WERI-Rb-1 (cell line): ENCODE measurements at regions not wholly inside any gene's neighbourhood (a gene's known extent, or its start where the extent isn't known, plus 50 kb on each side); places are given as distances from the start of the nearest gene placed in this dataset.

Source experiments
- DNase-seq: peaks from one replicate; pipeline ENCODE4 v3.0.0-alpha.2; 2020
- H3K27ac ChIP-seq: fragments of 250-450 bp; sonication (Bioruptor Pico); 2 replicates; pipeline ENCODE4 v1.5.1; 2020; ENCODE audit warnings: mild to moderate bottlenecking, moderate library complexity
- H3K27me3 ChIP-seq: fragments of 250-450 bp; sonication (Bioruptor Pico); 2 replicates; pipeline ENCODE4 v1.5.1; 2021; ENCODE audit warnings: mild to moderate bottlenecking, low read depth, moderate library complexity; ENCODE audit not compliant: insufficient read depth, severe bottlenecking
- H3K36me3 ChIP-seq: fragments of 250-450 bp; sonication (Bioruptor Pico); 2 replicates; pipeline ENCODE4 v1.5.1; 2020; ENCODE audit warnings: mild to moderate bottlenecking, moderate library complexity
- H3K4me3 ChIP-seq: 2 replicates; pipeline ENCODE4 v1.5.1; 2011; ENCODE audit warnings: low read depth, mild to moderate bottlenecking, control low read depth, low read length
- H3K9me3 ChIP-seq: fragments of 250-450 bp; sonication (Bioruptor Pico); 2 replicates; pipeline ENCODE4 v1.5.1; 2021; ENCODE audit warnings: mild to moderate bottlenecking, moderate library complexity; ENCODE audit not compliant: severe bottlenecking
- CTCF ChIP-seq: IDR thresholded peaks from 2 replicates; pipeline ENCODE4 v1.5.1; 2011; ENCODE audit warnings: low read depth, mild to moderate bottlenecking, control low read depth, inconsistent platforms, low read length

GRCh38 chr7:54860003-54860775 lies 101.2 kb upstream of the SEC61G start:
- Histone ChIP-seq H3K27ac (no peak overlapping the region), H3K36me3 (no peaks in the 10 kb centered on the region), H3K27me3 (peaks cover 5% of the 10 kb centered on the region), H3K4me3 (no peak overlapping the region), H3K9me3 (no peaks in the 10 kb centered on the region)
- TF ChIP-seq CTCF: no peak
- no peak for DNase-seq

- Histone ChIP-seq H3K9me3 (no peaks in the 10 kb centered on the region), H3K4me3 (no peak overlapping the region), H3K27ac (no peak overlapping the region), H3K27me3 (peaks cover 5% of the 10 kb centered on the region), H3K36me3 (no peaks in the 10 kb centered on the region)
- no peak for TF ChIP-seq CTCF
- no peak for DNase-seq
Observed at GRCh38 chr7:54860843-54861242, 101.8 kb upstream of the SEC61G start.

GRCh38 chr7:54864663-54865062 lies 105.7 kb upstream of the SEC61G start:
- no peak for DNase-seq
- no peaks in the 10 kb centered on the region for H3K27me3 ChIP-seq
- TF ChIP-seq CTCF: no peak

DNA sequence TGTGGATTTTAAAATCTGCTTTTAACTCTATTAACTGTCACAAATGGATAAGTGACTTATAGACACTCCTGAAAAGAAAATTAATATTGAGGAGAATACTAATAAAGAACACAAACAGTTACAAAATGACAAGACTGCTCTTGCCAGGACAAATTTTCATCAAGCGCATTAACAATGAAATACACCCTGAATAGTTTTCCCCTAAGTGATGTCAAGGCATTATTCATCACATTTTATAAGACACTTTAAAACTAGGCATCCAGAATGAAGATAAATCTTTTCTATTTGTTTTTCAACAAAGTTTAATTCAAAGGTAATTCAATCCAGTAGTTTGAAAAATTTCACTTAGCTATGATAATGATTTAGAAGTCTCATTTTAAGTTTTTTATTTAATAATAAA lies 110.5 kb upstream of the SEC61G start:
- H3K36me3 ChIP-seq: no peaks in the 10 kb centered on the region
- H3K4me3 ChIP-seq: no peak overlapping the region
- no peak overlapping the region for H3K27ac ChIP-seq
- no peaks in the 10 kb centered on the region for H3K9me3 ChIP-seq
- DNase-seq: no peak
- no peaks in the 10 kb centered on the region for H3K27me3 ChIP-seq
- TF ChIP-seq CTCF: no peak

More at GRCh38 chr7:54864663-54865062, 105.7 kb upstream of the SEC61G start:
- H3K4me3 ChIP-seq: no peak overlapping the region
- no peaks in the 10 kb centered on the region for H3K9me3 ChIP-seq
- no peak overlapping the region for H3K27ac ChIP-seq
- no peaks in the 10 kb centered on the region for H3K36me3 ChIP-seq

DNA sequence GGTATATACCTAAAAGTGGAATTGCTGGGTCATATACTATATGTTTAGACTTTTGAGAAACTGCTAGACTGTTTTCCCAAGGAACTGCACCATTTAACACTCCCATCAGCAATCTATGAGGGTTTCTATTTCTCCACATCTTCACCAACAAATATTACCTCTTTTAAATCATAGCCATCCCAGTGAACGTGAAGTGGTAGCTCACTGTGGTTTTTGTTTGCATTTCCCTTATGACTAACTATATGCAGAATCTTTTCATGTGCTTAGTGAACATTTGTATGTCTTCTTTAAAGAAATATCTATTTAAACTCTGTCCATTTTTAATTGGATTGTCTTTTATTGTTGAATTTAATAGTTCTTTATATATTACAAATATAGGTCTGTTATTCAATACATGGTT lies 115.8 kb upstream of the SEC61G start:
- Histone ChIP-seq H3K4me3 (no peak overlapping the region), H3K9me3 (no peaks in the 10 kb centered on the region), H3K27me3 (no peaks in the 10 kb centered on the region), H3K36me3 (no peaks in the 10 kb centered on the region), H3K27ac (no peak overlapping the region)
- TF ChIP-seq CTCF: no peak
- DNase-seq: no peak

DNA sequence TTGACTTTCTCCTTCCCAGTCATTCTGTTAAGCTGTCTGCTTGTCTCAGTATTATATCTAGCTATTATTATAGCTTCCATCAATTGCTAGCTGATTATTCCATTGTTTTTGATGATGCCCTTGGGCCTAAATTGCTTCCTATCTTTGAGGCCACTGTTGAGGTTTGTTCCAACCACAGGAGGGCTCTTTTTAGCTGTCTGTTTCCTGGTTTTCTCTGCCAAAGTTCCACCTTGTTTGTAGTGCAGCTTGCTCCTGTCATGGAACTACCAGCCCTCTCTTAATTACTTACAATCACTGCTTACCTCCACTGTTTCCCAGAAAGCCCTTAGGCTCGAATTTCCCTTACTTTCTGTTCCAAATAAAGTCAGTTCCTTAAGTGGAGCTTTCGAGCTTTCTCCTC lies 118.7 kb upstream of the SEC61G start:
- Histone ChIP-seq H3K4me3 (no peak overlapping the region), H3K27me3 (no peaks in the 10 kb centered on the region), H3K27ac (no peak overlapping the region), H3K36me3 (no peaks in the 10 kb centered on the region), H3K9me3 (no peaks in the 10 kb centered on the region)
- no peak for TF ChIP-seq CTCF
- DNase-seq: no peak
